NCI-H1694 treated with DMSO at 0.1 percent for 48 hours (cell line): ENCODE measurements at regions not wholly inside any gene's neighbourhood (a gene's known extent, or its start where the extent isn't known, plus 50 kb on each side); places are given as distances from the start of the nearest gene placed in this dataset.
"Not testable (repeated sequence)": the region's sequence is repeated elsewhere in the genome, so short reads cannot be mapped to it uniquely, and the experiment has no call there.

Experiments used
- DNase-seq: peaks from one replicate; lab custom pipeline; 2025; lab: John Stamatoyannopoulos, UW

DNA sequence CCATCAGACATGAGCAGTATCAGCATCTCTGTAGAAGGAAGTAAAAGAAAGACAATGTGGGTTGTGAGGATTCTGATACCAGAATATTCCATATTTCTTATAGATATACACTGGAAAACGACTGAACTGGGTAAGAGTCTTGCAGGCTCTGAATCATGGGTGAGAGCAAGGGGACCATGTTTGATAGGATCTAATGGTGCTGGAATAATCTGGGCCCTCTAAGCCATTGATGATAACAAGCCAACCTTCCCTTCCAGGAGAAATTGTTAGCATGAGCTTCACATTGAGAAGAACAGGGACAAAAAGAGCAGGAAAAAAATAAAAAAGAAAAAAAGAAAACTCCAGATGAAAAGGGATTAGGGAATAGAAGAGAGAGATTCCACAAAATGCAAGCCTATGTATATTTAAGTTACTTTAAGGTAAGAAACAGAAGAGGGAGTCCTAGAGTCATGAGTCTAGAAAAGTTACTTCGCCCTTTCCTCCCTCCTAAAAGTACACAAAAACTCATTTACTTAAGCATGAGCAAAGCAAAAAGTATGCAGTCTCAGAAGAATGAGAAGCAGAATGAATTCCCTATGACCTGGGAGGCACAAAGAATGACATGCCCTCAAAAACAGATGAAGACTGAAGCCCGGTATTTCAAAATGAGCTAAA lies 181.9 kb downstream of the TMEM26 start:
- DNase-seq = no peak

DNA sequence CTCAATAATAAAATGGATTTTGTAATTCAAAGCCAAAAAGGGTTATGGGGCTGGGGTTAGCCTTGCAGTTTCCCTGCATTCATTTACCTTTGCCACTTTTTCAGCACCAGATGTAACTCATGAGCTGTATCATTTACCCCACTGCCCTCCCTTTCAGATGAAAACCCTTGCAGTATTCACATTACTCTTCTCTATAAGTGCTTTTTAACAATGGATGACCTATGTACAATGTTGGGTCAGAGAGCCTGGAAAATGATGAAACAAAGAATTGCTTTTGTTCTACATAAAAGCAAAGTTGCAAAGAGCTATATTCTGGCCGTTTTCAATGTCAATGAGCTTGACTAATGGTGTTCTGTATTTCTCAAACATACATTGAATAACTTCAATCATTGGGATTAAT lies 189.7 kb downstream of the TMEM26 start:
- DNase-seq = no peak

DNA sequence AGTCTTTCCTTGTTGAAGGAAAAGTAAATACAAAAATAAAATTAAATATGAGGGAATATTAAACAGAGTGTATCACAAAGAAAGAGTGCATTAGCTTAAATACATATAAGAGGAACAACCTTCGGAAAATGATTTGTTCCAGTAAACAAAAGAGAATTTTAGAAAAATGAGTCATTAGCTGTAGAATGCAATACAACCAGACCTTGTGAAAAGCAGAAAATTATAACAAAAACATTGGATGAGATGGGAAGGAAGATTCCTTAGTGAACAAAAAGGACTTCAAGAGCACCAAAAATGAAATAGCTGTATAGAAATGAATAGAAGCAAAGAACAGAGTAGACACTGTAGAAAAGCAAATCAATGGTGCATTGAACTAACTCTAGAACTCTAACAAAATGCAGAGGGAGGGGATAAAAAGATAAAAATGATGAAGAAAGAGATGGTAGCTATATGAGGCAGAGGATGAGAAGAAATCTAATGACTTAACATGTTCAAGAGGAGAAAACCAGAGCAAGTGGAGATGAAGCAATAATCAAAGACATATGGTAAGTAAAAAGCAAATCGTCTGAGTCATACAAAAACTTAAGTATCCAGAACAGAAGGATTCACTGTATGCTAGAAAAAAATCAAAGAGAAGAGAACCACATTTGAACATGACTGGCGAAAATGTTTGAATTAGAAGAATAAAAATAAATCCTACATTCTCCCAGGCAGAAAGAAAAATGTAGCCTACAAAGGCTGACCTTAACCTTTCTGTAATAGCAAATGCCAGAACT lies 190.5 kb downstream of the TMEM26 start:
- no peak for DNase-seq

DNA sequence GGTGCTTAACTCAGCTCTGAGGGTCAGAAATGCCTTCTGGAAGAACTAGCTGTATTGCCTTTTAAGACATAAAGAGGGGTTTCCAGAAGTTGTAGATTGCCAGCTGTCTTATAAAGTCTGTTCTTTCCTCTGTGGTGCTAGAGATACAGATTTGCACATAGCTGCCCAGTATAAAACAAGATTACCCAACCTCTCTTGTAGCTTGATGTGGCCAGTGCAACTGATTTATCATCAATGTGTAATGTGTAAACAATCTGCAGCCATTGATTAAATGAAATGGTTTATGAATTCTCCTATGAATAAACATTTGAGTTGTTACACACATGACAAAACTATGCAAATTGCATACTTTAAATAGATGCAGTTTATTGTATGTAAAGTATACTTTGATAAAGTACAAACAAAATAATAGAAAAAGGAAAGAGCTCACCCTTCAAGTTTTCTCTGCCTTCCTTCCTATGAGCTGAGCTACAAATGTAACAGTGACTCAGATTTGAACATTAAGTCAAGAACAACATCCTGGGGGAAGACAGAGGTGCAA lies 195.2 kb downstream of the TMEM26 start:
- no peak for DNase-seq

DNA sequence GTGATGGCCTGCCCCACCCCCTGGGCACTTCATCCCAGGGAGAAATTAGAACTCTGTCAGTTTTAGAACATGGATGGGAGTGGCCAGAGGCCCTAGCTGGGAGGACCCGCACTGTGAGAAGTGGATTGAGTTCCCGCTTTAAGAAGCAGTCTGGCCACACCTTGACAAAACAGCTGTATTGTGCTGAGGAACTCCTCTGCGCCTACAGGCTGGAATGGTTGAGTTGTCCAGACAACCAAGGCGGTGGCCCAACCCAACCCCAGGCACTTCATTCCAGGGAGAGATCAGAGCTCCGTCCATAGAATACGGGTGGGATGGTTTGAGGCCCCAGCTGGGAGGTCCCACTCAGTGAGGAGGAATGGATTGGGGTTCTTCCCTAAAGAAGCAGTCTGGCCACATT lies 196.0 kb downstream of the TMEM26 start:
- no peak for DNase-seq

DNA sequence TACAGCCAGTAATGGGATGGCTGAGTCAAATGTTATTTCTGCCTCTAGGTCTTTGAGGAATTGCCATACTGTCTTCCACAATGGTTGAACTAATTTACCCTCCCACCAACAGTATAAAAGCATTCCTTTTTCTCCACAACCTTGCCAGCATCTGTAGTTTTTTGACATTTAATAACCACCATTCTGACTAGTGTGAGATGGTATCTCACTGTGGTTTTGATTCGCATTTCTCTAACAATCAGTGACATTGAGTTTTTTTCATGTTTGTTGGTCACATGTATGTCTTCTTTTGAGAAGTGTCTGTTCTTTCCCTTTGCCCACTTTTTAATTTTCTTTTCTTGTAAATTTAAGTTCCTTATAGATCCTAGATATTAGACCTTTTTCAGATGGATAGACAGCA lies 200.9 kb downstream of the TMEM26 start:
- not testable (repeated sequence) for DNase-seq

DNA sequence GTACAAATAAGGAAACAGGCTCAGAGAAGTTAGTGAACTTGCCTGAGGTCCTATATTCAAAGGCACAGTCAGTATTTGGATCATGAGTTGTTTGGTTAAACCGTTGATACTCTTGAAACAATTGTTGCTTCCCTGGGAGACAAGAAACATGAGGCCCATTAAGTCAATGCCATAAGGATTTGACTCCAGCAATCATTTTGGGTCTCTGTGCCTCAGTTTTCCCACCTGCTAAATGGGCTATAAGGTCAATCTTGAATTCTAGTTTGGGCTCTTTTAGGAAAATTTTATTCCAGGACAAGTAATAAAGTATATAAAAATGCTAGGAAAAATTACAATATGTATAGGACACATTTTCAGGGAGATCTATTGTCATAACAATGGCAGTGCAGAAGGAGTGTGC lies 202.1 kb downstream of the TMEM26 start:
- DNase-seq = no peak

DNA sequence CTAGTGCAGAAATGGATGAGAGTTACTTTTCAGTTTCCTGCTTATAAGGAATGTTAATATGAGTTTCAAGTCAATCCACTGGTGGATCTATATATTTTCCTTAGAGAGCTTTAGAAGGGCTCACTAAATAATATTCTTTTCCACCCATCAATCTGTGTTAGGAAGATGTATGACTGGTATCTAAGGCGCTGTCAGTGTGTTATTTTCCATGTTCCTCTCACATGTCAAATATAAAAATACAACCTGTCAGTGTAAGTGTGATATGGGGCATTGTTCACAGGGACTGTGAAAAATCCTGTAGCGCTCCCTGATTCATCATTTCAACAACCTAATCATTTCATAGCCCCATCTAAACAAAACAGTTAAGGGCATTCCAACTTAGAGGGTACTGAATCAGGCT lies 203.1 kb downstream of the TMEM26 start:
- no peak for DNase-seq

DNA sequence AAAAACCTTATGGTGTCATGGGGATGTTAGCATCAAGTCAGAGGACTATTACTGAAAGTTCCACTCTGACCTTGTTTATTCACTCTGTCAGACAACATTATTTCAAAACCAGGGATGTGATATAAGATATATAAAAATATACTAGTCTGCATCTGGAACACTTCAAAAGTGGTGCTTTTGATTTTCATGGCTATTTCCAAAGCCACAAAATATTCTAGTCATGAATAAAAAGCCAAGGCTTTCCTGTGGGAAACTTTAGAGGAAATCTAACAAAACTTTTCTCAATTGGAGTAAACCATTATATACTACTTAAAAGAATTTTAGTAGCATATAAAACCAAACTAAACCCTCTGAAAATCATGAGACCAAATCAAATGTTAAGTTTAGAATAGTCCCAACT lies 205.2 kb downstream of the TMEM26 start:
- no peak for DNase-seq

DNA sequence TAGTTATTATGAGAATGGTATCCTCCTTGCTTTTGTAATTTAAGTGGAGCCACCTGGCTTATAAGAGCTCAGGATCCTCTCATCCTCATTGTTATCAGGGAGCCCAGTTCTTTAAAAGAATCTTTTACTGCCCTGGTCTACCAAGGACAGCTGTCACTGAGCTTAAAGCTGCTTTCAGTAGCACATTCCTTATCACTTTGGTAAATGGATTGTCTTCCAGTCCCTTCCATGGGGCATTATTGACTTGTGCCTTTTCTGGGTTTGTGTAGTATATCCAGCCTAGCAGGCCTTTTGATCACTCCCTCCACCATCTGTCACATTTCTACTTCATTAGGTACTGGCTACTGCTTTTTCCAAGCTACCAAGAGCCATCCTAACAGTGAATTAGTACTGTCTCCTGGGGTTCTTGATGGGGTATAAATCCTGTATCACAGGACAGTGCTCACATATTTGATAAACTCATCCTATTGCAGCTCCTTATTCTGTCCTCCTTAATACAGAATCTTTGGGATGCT lies 208.9 kb downstream of the TMEM26 start:
- DNase-seq = peak; percentile 3

DNA sequence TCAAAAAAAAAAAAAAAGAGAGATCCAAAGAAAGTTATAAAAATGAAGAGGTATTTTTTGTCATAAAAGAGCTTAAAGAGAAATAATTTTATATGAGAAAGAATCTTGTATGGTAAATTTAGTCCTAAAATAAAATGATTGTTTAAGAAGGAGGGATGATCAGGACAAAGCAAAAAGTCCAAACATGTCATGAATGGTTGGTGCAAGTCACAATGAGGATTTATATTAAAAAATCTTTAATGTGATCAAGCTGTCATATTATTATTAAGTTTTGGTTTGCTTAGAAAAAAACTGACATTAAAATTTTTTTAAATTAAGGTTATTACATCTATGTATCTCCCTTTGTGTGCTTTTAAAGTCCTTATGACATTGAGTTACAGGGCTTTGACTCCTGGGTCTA lies 220.4 kb downstream of the TMEM26 start:
- no peak for DNase-seq

DNA sequence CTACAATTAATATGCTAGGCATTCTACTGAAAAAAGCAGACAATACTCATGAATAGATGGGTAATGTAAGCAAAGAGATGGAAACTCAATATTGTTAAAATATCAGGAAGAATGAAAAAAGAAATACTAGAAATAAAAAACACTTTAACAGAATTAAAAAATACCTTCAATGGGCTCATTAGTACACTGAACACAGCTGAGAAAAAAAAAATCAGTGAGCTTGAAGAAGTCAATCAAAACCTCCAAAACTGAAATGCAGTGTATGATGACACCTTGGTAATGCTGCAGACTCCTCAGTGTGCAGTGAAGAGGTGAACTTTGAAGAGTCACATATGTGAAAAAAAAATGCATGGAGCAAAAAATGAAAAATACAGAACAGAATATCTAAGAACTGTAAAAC lies 227.2 kb downstream of the TMEM26 start:
- no peak for DNase-seq

DNA sequence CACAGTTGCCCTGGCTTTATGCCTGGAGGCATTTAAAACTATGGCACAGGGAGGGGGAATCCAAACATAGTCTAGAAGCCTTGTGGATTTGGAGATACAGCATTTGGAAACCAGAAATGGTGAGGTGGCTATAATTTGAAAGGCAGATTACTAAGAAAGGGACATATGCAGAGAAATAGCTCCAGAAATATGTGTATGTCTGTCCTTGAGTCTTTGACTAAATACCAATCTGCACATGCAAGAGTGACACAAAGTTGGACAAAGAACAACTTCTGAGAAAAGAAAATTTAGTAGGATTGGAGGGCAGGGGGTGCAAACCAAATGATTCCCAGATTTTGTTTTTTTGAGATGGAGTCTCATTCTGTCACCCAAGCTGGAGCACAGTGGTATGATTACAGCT lies 229.6 kb downstream of the TMEM26 start:
- DNase-seq = no peak

DNA sequence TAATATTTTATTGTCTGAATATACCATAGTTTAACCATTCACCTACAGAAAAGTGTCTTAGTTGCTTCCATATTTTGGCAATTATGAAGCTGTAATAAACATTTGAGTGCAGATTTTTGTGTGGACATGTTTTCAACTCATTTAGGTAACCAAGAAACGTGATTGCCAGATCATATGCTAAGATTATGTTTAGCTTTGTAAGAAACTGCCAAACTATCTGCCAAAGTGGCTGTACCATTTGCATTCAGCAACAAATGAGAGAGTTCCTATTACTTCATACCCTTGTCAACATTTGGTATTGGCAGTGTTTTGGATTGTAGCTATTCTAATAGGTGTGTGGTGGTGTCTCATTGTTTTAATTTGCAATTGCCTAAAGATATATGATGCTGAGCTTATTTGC lies 233.5 kb downstream of the TMEM26 start:
- DNase-seq = no peak

DNA sequence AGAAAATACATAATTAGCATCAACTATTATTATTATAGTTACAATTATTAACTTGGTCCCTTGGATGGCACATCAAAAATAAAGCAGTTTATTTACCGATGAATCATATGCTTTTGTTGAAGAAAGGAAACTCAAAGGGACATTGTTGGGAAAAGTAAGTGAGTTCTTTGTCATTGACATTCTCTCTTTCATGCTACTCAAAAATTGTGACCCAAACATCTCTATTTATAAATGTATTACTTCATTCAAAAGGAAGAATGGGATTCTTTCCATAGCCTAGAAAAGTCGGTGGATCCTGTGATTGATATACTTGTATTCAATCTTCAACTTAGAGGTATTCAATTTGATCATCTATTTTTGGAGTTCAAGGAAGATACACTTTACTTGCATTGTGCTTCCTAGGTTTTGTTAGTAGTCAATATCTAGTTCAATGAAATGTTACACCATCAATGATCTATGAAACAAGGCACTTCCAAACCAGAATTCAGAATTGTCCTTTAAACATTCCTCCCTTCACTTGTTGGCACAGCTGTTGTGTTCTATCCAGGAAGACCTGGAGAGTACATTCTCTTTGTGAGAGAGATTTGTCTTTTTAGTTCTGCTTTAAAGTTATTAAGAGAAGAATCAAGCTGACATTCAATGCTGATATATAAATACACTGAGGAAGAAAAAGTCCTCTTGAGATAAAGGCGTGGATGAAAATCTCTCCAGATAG lies 235.2 kb downstream of the TMEM26 start:
- no peak for DNase-seq

DNA sequence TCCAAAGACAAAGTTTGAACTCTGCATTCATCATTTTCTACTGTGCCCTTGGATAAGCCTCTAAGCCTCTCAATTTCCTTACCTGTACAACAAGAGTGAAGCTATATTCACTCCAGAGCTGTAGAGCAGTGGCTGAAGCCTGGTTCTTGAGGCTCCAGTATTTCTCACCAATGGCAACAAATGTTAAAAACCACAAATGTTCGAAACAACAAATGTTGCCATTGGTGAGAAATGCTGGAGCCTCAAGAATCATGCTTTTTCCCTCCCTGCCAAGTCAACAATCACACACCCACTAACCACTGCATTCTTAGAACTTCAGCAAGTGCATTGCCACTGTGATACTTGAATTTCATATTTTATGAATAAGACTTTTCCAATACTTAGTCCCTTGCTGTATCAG lies 237.9 kb downstream of the TMEM26 start:
- DNase-seq = no peak

DNA sequence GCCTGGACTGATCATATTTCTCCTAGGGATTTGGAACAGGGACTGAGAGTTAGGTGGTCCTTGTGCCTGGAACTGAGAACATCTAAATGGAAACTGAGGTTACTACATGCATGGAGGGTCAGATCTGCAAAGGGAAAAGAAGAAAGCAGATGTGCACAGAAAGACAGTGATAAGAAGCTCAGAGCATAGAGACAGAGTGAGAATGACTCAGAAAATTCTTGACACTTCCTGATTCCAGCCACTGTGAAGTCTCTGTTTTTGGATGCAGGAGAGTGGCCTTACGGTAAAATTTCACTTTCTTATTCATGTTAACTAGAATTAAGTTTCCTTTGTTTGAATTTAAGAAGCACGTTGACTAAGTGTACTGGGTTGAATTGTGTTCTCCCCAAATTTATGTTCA lies 241.7 kb downstream of the TMEM26 start:
- DNase-seq = no peak

DNA sequence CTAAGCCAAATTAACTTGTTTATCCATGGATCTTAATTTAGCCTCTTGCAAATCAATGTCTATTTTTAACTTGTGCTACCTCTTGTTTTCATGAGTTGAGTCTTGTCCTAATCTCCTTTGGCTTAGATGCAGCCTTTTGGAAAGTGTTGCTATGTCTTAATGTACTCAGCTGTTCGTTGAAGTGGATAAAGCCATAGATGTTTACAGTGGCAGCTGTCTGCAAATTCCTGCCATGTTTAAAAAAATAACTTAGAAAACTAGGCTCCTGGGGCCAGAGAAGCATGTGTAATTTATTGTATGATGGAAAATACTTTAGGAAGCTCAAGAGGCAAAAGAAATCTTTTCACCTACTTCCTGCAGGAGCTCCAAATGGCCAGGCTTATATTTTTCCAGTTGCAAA lies 253.1 kb upstream of the RHOBTB1 start:
- DNase-seq = no peak

DNA sequence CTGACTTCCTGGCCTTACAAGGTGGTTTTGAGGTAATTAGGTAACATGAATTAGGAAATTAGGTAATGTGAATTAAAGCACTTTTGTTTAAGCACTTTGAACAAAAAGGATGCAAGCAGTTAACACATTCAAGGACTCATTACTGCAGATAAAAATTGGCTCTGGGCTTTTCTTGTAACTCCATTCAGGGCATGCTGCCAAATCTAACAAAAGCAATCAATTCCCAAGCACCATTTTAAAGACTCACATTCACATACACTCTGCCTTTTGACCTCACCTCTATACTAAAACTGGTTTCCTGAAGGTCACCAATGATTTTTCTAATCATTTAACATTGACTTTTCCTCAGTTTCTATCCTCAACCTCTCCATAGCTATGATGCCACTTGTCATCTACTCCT lies 251.2 kb upstream of the RHOBTB1 start:
- no peak for DNase-seq

DNA sequence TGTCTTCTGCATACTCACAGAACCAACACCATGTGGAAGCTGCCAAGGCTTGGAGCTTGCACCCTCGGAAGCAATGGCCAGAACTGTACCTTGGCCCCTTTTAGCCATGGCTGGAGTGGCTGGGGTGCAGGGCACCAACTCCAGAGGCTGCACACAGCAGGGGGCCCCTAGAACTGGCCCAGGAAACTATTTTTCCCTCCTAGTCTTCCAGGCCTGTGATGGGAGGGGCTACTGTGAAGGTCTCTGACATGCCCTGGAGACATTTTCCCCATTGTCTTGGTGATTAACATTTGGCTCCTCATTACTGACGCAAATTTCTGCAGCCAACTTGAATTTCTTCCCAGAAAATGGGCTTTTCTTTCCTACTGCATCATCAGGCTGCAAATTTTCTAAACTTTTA lies 248.6 kb upstream of the RHOBTB1 start:
- not testable (repeated sequence) for DNase-seq

DNA sequence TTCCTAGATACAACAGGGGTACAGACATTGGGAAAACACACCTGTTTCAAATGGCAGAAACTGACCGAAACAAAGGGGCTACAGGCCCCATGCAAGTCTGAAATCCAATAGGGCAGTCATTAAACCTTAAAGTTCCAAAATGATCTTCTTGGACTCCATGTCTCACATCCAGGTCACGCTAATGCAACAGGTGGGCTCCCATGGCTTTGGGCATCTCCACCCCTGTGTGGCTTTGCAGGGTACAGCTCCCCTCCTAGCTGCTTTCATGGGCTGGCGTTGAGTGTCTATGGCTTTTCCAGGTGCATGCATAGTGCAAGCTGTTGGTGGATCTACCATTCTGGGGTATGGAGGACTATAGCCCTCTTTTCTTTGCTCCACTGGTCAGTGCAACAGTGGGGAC lies 248.1 kb upstream of the RHOBTB1 start:
- no peak for DNase-seq

DNA sequence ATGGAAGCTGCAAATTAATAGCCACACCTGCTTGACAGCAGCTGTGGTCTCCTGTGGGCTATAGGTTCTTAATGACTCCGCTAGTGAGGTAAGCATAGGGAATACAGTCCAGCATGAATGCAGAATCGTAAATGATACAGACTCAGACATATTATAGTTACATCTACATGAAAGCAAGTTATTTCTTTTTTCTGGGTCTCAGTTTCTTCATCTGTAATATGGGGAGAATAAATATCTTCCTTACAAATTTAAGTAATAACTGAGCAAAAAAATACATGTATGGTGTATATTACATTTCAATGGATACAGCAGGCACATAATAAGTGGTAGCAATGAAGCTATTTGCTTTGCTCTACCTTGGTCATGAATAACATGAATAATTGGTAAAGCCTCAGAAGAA lies 245.9 kb upstream of the RHOBTB1 start:
- no peak for DNase-seq

DNA sequence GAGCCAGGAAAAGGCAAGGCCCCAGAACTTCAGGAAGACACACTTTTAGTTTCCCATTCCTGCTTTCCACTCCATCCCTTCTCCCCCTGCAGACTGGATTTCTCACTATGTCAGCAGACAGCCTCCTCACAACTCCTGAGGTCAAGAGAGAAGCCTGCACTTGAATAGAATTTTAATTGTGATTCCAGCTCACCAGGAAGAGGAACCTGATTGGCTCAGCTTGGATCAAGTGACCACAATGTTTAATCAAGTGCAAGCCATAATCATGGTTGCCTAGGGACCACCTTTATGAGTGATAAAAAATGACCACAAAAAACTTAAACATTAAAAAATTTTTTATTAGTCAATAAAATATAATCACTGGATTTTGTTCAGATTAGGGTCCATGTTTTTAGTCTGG lies 244.7 kb upstream of the RHOBTB1 start:
- no peak for DNase-seq
